GM12892 (cell line): ENCODE measurements at regions not wholly inside any gene's neighbourhood (a gene's known extent, or its start where the extent isn't known, plus 50 kb on each side); places are given as distances from the start of the nearest gene placed in this dataset.

Experiments used
- POLR2A ChIP-seq: IDR thresholded peaks from 2 replicates; pipeline ENCODE4 v1.6.1; 2011; ENCODE audit warnings: low read depth, low read length, control low read depth
- POLR2AphosphoS5 ChIP-seq: IDR thresholded peaks from 2 replicates; pipeline ENCODE4 v1.6.1; 2011; ENCODE audit warnings: low read depth, low read length, control low read depth
- TAF1 ChIP-seq: IDR thresholded peaks from 2 replicates; pipeline ENCODE4 v1.6.1; 2011; ENCODE audit warnings: low read depth, mild to moderate bottlenecking, control low read depth, low read length, borderline replicate concordance

DNA sequence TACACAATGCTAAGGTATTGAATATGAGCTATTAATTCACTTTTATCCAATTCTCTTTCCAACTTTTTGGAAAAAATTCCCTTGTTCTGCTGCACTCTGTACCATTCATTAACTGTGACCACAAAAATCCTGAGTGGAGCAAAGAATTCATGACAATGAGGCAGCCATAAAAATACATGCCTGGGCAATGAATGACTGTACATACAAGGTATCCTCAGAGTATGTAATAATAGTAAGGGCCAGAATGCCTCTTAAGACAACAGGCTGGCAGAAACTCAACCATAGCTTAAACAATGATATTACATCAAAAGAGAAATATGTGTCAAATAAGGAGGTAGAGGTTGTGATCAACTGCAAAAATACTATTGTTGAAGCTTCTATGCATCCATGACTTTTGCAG, 74.7 kb upstream of the CA10 start:
- TF ChIP-seq POLR2A (no peak), POLR2AphosphoS5 (no peak), TAF1 (no peak)
